ENCODE measurements at regions not wholly inside any gene's neighbourhood (a gene's known extent, or its start where the extent isn't known, plus 50 kb on each side); places are given as distances from the start of the nearest gene placed in this dataset.

DNA sequence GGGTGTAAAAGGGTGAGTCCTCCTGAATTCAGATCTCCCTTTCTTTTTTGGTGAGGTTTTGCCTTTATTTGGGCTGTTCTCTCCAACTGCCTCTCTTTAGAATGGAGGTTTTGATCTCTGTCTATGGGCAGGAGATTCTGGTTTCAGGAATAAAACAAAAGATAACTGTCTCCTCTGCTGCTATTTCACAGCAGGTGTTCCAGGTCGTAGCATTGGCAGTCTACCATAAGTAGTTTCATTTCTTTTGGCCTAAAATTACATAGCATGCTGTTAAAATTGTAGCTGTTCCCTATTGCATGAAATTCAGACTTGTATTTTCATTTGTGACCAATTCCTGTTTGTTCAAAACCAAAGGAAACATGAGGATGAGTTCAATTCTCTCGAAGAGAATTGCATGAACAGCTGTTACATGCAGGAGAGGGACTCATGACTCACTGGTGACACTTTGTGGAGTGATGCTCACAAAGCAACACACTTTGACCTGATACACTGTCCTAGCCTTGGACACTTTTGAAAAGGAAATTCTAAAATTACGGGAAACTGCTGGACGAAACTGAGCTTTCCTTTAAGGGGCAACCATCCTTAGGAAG lies 76.8 kb upstream of the SIRPG start (continued):
- TF ChIP-seq, protein P1, sequence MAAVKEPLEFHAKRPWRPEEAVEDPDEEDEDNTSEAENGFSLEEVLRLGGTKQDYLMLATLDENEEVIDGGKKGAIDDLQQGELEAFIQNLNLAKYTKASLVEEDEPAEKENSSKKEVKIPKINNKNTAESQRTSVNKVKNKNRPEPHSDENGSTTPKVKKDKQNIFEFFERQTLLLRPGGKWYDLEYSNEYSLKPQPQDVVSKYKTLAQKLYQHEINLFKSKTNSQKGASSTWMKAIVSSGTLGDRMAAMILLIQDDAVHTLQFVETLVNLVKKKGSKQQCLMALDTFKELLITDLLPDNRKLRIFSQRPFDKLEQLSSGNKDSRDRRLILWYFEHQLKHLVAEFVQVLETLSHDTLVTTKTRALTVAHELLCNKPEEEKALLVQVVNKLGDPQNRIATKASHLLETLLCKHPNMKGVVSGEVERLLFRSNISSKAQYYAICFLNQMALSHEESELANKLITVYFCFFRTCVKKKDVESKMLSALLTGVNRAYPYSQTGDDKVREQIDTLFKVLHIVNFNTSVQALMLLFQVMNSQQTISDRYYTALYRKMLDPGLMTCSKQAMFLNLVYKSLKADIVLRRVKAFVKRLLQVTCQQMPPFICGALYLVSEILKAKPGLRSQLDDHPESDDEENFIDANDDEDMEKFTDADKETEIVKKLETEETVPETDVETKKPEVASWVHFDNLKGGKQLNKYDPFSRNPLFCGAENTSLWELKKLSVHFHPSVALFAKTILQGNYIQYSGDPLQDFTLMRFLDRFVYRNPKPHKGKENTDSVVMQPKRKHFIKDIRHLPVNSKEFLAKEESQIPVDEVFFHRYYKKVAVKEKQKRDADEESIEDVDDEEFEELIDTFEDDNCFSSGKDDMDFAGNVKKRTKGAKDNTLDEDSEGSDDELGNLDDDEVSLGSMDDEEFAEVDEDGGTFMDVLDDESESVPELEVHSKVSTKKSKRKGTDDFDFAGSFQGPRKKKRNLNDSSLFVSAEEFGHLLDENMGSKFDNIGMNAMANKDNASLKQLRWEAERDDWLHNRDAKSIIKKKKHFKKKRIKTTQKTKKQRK (IDR thresholded peaks at IDR 0.05; ENCODE audit: low read depth, low read length) = no peak
- peak; percentile 60 for TF ChIP-seq NFIC (IDR thresholded peaks at IDR 0.05; ENCODE audit: low read depth, low read length)
- 0 out of 2 replicates have a peak, but pooled peaks have one; percentile 23 for TF ChIP-seq CREB1 (IDR thresholded peaks at IDR 0.05; ENCODE audit: low read depth)
- TF ChIP-seq, protein P2, sequence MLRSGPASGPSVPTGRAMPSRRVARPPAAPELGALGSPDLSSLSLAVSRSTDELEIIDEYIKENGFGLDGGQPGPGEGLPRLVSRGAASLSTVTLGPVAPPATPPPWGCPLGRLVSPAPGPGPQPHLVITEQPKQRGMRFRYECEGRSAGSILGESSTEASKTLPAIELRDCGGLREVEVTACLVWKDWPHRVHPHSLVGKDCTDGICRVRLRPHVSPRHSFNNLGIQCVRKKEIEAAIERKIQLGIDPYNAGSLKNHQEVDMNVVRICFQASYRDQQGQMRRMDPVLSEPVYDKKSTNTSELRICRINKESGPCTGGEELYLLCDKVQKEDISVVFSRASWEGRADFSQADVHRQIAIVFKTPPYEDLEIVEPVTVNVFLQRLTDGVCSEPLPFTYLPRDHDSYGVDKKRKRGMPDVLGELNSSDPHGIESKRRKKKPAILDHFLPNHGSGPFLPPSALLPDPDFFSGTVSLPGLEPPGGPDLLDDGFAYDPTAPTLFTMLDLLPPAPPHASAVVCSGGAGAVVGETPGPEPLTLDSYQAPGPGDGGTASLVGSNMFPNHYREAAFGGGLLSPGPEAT (IDR thresholded peaks at IDR 0.05; ENCODE audit: low read depth) = no peak
- no peak for TF ChIP-seq NRF1 (conservative IDR thresholded peaks at IDR 0.05; ENCODE audit: low read depth, low read length)
- TF ChIP-seq STAT3 (IDR thresholded peaks at IDR 0.05; ENCODE audit: low read depth, low read length) = no peak
- TF ChIP-seq IKZF2 (IDR thresholded peaks at IDR 0.05) = peak; percentile 12 to 19; a peak in 1 of 4 replicates
- TF ChIP-seq SRF (IDR thresholded peaks at IDR 0.05; ENCODE audit: low read depth in 2 of 2, low read length in 2 of 2) = 0 out of 4 replicates have a peak, but pooled peaks of 1 of the 2 experiments have one; percentile 14
- peak; percentile 83 for TF ChIP-seq SMC3 (IDR thresholded peaks at IDR 0.05; ENCODE audit: borderline replicate concordance, low read length)

All from GM12878 (cell line).